ENCODE measurements at regions not wholly inside any gene's neighbourhood (a gene's known extent, or its start where the extent isn't known, plus 50 kb on each side); places are given as distances from the start of the nearest gene placed in this dataset.

- no peak for DNase-seq (ENCODE audit: low spot score)
Observed at GRCh38 chr6:147133669-147134068, 70.5 kb upstream of the STXBP5 start.

- no peak for DNase-seq (ENCODE audit: low spot score)
Observed at GRCh38 chr6:147135211-147135681, 69.0 kb upstream of the STXBP5 start.

GRCh38 chr6:147136057-147136456, 68.2 kb upstream of the STXBP5 start:
- DNase-seq (ENCODE audit: low spot score): no peak

GRCh38 chr6:147137986-147138385, 66.2 kb upstream of the STXBP5 start:
- DNase-seq (ENCODE audit: low spot score): no peak

GRCh38 chr6:147138835-147139234, 65.4 kb upstream of the STXBP5 start:
- no peak for DNase-seq (ENCODE audit: low spot score)

- DNase-seq (ENCODE audit: low spot score): no peak
Observed at GRCh38 chr6:147141711-147142308, 62.4 kb upstream of the STXBP5 start.

GRCh38 chr6:147142684-147143245, 61.5 kb upstream of the STXBP5 start:
- no peak for DNase-seq (ENCODE audit: low spot score)

- DNase-seq (ENCODE audit: low spot score): no peak
Observed at GRCh38 chr6:147149092-147149491, 55.1 kb upstream of the STXBP5 start.

- no peak for DNase-seq (ENCODE audit: low spot score)
Observed at GRCh38 chr6:147149826-147150225, 54.4 kb upstream of the STXBP5 start.

- peak; percentile 35 for DNase-seq (ENCODE audit: low spot score)
Observed at GRCh38 chr6:147150293-147150692, 53.9 kb upstream of the STXBP5 start.
